ENCODE measurements at regions not wholly inside any gene's neighbourhood (a gene's known extent, or its start where the extent isn't known, plus 50 kb on each side); places are given as distances from the start of the nearest gene placed in this dataset.

DNA sequence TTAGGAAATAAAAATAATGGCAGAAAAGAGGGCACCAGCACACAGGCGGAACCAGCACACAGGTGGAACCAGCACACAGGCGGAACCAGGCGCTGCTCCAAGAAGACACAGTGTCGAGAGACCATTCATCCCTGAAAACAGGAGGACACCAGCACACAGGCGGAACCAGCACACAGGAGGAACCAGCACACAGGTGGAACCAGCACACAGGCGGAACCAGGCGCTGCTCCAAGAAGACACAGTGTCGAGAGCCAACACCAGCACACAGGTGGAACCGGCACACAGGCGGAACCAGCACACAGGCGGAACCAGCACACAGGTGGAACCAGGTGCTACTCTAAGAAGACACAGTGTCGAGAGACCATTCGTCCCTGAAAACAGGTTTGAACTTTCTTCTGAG lies 115.5 kb upstream of the TMEM18 start:
- TF ChIP-seq POLR2A (IDR thresholded peaks at IDR 0.05) (no peak), POLR2AphosphoS5 (IDR thresholded peaks at IDR 0.05; ENCODE audit: insufficient read depth in 1 of 2, low read depth in 1 of 2) (no peak)
